GM12891 (cell line): ENCODE measurements at regions not wholly inside any gene's neighbourhood (a gene's known extent, or its start where the extent isn't known, plus 50 kb on each side); places are given as distances from the start of the nearest gene placed in this dataset.

ENCODE experiments used
- DNase-seq: peaks from one replicate; pipeline ENCODE4 v3.0.0; 2011; ENCODE audit warnings: low spot score; ENCODE audit not compliant: insufficient read length
- FAIRE-seq: peaks from 2 replicates; lab custom pipeline; 2011; peaks lifted over from hg19 to GRCh38; lab: Jason Lieb, UNC
- PAX5 ChIP-seq: IDR thresholded peaks from 2 replicates; pipeline ENCODE4 v1.6.1; 2011; ENCODE audit warnings: low read length, moderate library complexity, mild to moderate bottlenecking; ENCODE audit not compliant: insufficient read depth, severe bottlenecking
- POLR2A ChIP-seq: IDR thresholded peaks from 2 replicates; pipeline ENCODE4 v1.6.1; 2011; ENCODE audit warnings: low read depth, low read length, control low read depth
- POLR2AphosphoS5 ChIP-seq: IDR thresholded peaks from 2 replicates; pipeline ENCODE4 v1.6.1; 2011; ENCODE audit warnings: low read depth, low read length, control low read depth
- POU2F2 ChIP-seq: IDR thresholded peaks from 2 replicates; pipeline ENCODE4 v1.6.1; 2011; ENCODE audit warnings: low read depth, mild to moderate bottlenecking, control low read depth, low read length, moderate library complexity
- SPI1 ChIP-seq: IDR thresholded peaks from 2 replicates; pipeline ENCODE4 v1.6.1; 2011; ENCODE audit warnings: low read depth, low read length, control low read depth
- TAF1 ChIP-seq: IDR thresholded peaks from 2 replicates; pipeline ENCODE4 v1.6.1; 2011; ENCODE audit warnings: low read depth, low read length, control low read depth

- TF ChIP-seq TAF1 (no peak), POLR2AphosphoS5 (no peak), PAX5 (no peak), POU2F2 (no peak), POLR2A (no peak), SPI1 (no peak)
- no peak for DNase-seq
- FAIRE-seq = no peak
Measured at GRCh38 chr6:85705220-85705619, 62.5 kb upstream of the SYNCRIP start.

- TF ChIP-seq POLR2A (no peak), PAX5 (no peak)
- DNase-seq (no peak), FAIRE-seq (no peak)
Measured at GRCh38 chr6:85703406-85703805, 60.7 kb upstream of the SYNCRIP start.
